ENCODE measurements at regions not wholly inside any gene's neighbourhood (a gene's known extent, or its start where the extent isn't known, plus 50 kb on each side); places are given as distances from the start of the nearest gene placed in this dataset.

DNA sequence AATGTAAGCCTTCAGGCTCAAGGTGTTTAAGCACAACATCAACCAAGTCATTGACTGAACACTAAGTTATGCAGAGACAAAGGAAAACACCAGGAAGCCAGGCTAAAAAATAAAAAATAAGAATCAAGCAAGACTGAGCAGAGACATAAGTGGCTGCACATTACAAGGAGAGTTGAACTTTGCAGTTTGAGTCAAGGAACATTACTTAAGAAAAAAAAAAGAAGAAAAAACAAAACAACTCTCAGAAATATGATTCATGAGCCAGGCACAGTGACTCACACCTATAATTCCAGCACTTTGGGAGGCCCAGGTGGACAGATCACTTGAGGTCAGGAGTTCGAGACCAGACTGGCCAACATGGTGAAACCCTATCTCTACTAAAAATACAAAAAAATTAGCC, 168.1 kb downstream of the C16orf95 start (continued):
- TF ChIP-seq, protein P1, sequence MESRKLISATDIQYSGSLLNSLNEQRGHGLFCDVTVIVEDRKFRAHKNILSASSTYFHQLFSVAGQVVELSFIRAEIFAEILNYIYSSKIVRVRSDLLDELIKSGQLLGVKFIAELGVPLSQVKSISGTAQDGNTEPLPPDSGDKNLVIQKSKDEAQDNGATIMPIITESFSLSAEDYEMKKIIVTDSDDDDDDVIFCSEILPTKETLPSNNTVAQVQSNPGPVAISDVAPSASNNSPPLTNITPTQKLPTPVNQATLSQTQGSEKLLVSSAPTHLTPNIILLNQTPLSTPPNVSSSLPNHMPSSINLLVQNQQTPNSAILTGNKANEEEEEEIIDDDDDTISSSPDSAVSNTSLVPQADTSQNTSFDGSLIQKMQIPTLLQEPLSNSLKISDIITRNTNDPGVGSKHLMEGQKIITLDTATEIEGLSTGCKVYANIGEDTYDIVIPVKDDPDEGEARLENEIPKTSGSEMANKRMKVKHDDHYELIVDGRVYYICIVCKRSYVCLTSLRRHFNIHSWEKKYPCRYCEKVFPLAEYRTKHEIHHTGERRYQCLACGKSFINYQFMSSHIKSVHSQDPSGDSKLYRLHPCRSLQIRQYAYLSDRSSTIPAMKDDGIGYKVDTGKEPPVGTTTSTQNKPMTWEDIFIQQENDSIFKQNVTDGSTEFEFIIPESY (IDR thresholded peaks at IDR 0.05) = no peak
- no peak for TF ChIP-seq FOXA2 (IDR thresholded peaks at IDR 0.05)

DNA sequence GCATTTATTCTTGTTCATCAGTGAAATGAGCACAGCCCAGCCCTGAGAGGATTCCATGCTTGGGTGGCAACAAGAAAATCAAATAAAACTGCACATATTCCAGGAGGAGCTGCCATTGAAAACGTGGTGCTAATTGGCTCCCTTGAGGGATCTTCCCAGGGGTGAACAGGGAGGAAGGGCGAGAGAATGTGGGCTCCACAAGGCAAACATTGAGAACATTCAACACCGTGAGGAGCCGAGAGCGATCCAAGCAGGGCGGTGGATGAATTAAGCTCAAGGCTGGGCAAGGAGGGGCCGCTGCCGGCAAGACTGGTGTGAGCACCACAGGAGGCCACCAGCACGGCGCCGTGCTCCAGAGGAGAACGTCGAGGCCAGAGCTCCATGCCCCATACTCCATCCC, 166.9 kb downstream of the C16orf95 start:
- Histone ChIP-seq H3K9me3 (ENCODE audit: control insufficient read depth in 4 of 4, low read length in 3 of 4) (peaks cover 0 to 3% (median 0%) of the 10 kb centered on the region in 4 donors), H3K36me3 (ENCODE audit: control insufficient read depth in 4 of 4, insufficient read depth in 3 of 4, low read depth in 1 of 4, low read length in 3 of 4) (no peaks in the 10 kb centered on the region)
- WGBS = 41% methylated on average over 13 of the region's 13 CpGs

DNA sequence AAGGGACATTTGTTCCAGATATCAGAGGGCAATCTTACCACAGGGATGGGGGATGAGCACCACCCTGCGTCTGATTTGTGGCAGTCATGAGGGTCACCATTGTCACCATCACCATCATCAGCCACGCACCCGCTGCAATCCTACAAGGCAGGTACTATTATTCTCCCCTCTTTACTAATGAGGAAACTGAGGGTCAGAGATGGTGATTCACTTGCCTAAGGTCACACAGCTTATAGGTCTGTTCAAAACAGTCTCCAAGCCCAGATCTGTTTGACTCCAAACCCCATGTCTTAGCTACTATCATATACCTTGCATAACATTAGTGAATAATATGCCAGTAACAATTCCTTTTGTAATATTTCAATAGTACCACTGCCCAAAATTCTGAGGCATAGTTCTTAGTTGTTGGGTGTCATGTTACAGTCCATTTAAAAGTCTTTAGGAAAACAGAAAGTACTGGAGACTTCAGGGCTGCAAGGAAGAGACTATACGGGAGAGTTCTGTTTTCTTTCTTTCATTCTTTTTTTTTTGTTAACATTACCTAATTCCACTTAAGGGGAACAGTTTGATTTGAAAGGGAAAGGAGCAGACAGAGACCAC, 166.4 kb downstream of the C16orf95 start:
- H3K4me1 ChIP-seq (ENCODE audit: control insufficient read depth in 4 of 4, insufficient read depth in 4 of 4, low read length in 3 of 4) = no peaks in the 10 kb centered on the region
- peaks cover 0 to 3% (median 0%) of the 10 kb centered on the region in 4 donors for H3K9me3 ChIP-seq (ENCODE audit: control insufficient read depth in 4 of 4, low read length in 3 of 4)
- no peak overlapping the region for H3K27ac ChIP-seq (ENCODE audit: low read depth in 1 of 2, low read length in 2 of 2)
- H3K27me3 ChIP-seq (ENCODE audit: control insufficient read depth in 4 of 4, insufficient read depth in 4 of 4, low read length in 3 of 4) = no peaks in the 10 kb centered on the region
- WGBS = 72% methylated on average over 4 of the region's 4 CpGs
- no peak for TF ChIP-seq TAF1 (conservative IDR thresholded peaks at IDR 0.05)
- TF ChIP-seq, protein P2, sequence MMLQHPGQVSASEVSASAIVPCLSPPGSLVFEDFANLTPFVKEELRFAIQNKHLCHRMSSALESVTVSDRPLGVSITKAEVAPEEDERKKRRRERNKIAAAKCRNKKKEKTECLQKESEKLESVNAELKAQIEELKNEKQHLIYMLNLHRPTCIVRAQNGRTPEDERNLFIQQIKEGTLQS (IDR thresholded peaks at IDR 0.05) = no peak
- TF ChIP-seq RXRA (IDR thresholded peaks at IDR 0.05) = no peak
- no peak for TF ChIP-seq SP1 (IDR thresholded peaks at IDR 0.05)
- TF ChIP-seq YY1 (IDR thresholded peaks at IDR 0.05) = no peak
- TF ChIP-seq RAD21 (IDR thresholded peaks at IDR 0.05) = no peak
- TF ChIP-seq, protein P3, sequence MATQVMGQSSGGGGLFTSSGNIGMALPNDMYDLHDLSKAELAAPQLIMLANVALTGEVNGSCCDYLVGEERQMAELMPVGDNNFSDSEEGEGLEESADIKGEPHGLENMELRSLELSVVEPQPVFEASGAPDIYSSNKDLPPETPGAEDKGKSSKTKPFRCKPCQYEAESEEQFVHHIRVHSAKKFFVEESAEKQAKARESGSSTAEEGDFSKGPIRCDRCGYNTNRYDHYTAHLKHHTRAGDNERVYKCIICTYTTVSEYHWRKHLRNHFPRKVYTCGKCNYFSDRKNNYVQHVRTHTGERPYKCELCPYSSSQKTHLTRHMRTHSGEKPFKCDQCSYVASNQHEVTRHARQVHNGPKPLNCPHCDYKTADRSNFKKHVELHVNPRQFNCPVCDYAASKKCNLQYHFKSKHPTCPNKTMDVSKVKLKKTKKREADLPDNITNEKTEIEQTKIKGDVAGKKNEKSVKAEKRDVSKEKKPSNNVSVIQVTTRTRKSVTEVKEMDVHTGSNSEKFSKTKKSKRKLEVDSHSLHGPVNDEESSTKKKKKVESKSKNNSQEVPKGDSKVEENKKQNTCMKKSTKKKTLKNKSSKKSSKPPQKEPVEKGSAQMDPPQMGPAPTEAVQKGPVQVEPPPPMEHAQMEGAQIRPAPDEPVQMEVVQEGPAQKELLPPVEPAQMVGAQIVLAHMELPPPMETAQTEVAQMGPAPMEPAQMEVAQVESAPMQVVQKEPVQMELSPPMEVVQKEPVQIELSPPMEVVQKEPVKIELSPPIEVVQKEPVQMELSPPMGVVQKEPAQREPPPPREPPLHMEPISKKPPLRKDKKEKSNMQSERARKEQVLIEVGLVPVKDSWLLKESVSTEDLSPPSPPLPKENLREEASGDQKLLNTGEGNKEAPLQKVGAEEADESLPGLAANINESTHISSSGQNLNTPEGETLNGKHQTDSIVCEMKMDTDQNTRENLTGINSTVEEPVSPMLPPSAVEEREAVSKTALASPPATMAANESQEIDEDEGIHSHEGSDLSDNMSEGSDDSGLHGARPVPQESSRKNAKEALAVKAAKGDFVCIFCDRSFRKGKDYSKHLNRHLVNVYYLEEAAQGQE (IDR thresholded peaks at IDR 0.05) = no peak
- TF ChIP-seq EGR1 (IDR thresholded peaks at IDR 0.05; ENCODE audit: low read depth in 2 of 2) = no peak
- TF ChIP-seq, protein P1 (IDR thresholded peaks at IDR 0.05) = no peak
- no peak for TF ChIP-seq HNF4A (conservative IDR thresholded peaks at IDR 0.05)
- TF ChIP-seq, protein P4, sequence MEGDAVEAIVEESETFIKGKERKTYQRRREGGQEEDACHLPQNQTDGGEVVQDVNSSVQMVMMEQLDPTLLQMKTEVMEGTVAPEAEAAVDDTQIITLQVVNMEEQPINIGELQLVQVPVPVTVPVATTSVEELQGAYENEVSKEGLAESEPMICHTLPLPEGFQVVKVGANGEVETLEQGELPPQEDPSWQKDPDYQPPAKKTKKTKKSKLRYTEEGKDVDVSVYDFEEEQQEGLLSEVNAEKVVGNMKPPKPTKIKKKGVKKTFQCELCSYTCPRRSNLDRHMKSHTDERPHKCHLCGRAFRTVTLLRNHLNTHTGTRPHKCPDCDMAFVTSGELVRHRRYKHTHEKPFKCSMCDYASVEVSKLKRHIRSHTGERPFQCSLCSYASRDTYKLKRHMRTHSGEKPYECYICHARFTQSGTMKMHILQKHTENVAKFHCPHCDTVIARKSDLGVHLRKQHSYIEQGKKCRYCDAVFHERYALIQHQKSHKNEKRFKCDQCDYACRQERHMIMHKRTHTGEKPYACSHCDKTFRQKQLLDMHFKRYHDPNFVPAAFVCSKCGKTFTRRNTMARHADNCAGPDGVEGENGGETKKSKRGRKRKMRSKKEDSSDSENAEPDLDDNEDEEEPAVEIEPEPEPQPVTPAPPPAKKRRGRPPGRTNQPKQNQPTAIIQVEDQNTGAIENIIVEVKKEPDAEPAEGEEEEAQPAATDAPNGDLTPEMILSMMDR (IDR thresholded peaks at IDR 0.05; ENCODE audit: low read depth, low read length, missing input control) = no peak
- TF ChIP-seq, protein P5, sequence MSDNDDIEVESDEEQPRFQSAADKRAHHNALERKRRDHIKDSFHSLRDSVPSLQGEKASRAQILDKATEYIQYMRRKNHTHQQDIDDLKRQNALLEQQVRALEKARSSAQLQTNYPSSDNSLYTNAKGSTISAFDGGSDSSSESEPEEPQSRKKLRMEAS (IDR thresholded peaks at IDR 0.05) = no peak
- H3K36me3 ChIP-seq (ENCODE audit: control insufficient read depth in 4 of 4, insufficient read depth in 3 of 4, low read depth in 1 of 4, low read length in 3 of 4) = no peaks in the 10 kb centered on the region
- H3K4me3 ChIP-seq (ENCODE audit: low read depth in 1 of 3, low read length in 3 of 3) = no peak overlapping the region
- DNase-seq (ENCODE audit: low spot score) = no peak
- H3K9ac ChIP-seq (ENCODE audit: low read depth in 1 of 2, low read length in 2 of 2) = no peak overlapping the region

More for the DNA sequence above, 166.9 kb downstream of the C16orf95 start:
- Histone ChIP-seq H3K4me1 (ENCODE audit: control insufficient read depth in 4 of 4, insufficient read depth in 4 of 4, low read length in 3 of 4) (no peaks in the 10 kb centered on the region), H3K27ac (ENCODE audit: low read depth in 1 of 2, low read length in 2 of 2) (no peak overlapping the region), H3K27me3 (ENCODE audit: control insufficient read depth in 4 of 4, insufficient read depth in 4 of 4, low read length in 3 of 4) (no peaks in the 10 kb centered on the region), H3K9ac (ENCODE audit: low read depth in 1 of 2, low read length in 2 of 2) (no peak overlapping the region), H3K4me3 (ENCODE audit: low read depth in 1 of 3, low read length in 3 of 3) (no peak overlapping the region)
- DNase-seq (ENCODE audit: low spot score) = no peak
- no peak for TF ChIP-seq RAD21 (IDR thresholded peaks at IDR 0.05)

Measured in liver (tissue), 8 donors.